IMR-90 (cell line): ENCODE measurements at regions not wholly inside any gene's neighbourhood (a gene's known extent, or its start where the extent isn't known, plus 50 kb on each side); places are given as distances from the start of the nearest gene placed in this dataset.

Experiments
- ATAC-seq: fragments of 200-7000 bp; cut with Tn5 transposase; 2 replicates; pipeline ENCODE4 v1.9.1; 2020; ENCODE audit warnings: low read depth, mild to moderate bottlenecking, moderate library complexity
- BruUV-seq: library from RNA; stranded (reverse); fragments of 400-500 nt; replicated peaks from 2 replicates; lab custom pipeline; 2021; lab: Mats Ljungman, UMichigan
- CTCF ChIA-PET: fragments of 300-600 bp; formaldehyde crosslinking; extraction: SDS; loops from one replicate; lab custom pipeline; 2021; ENCODE audit warnings: antibody characterized with exemption; lab: Yijun Ruan, JAX
- POLR2A ChIA-PET: fragments of 300-600 bp; sonication (Branson Sonifier 250); formaldehyde crosslinking; loops from one replicate; lab custom pipeline; 2022; ENCODE audit warnings: antibody characterized with exemption; ENCODE audit not compliant: unreplicated experiment; lab: Charles Lee
- DNase-seq: peaks from one replicate; pipeline ENCODE4 v3.0.0; 2013
- H2AFZ ChIP-seq: replicated peaks from 2 replicates; pipeline ENCODE3; 2013; ENCODE audit warnings: low read length, mild to moderate bottlenecking; ENCODE audit not compliant: poor library complexity
- H2AK5ac ChIP-seq: 2 replicates; pipeline ENCODE4 v1.6.1; 2013; ENCODE audit warnings: low read depth, low read length, inconsistent platforms
- H2AK9ac ChIP-seq: replicated peaks from 2 replicates; pipeline ENCODE3; 2013; ENCODE audit warnings: mild to moderate bottlenecking, low read depth, low read length, moderate library complexity; ENCODE audit not compliant: poor library complexity
- H2BK120ac ChIP-seq: 2 replicates; pipeline ENCODE4 v1.6.1; 2013; ENCODE audit warnings: low read depth, low read length, inconsistent platforms
- H2BK15ac ChIP-seq: 3 replicates; pipeline ENCODE4 v1.6.1; 2013; ENCODE audit warnings: low read depth, low read length, inconsistent platforms
- H2BK20ac ChIP-seq: 2 replicates; pipeline ENCODE4 v1.6.1; 2013; ENCODE audit warnings: low read depth, mild to moderate bottlenecking, inconsistent platforms, low read length, moderate library complexity
- H2BK5ac ChIP-seq: 2 replicates; pipeline ENCODE4 v1.6.1; 2013; ENCODE audit warnings: mild to moderate bottlenecking, low read depth, low read length, inconsistent platforms; ENCODE audit not compliant: poor library complexity, severe bottlenecking
- H3K14ac ChIP-seq: replicated peaks from 2 replicates; pipeline ENCODE4 v1.6.1; 2013; ENCODE audit warnings: low read depth, low read length, inconsistent platforms
- H3K18ac ChIP-seq: 2 replicates; pipeline ENCODE4 v1.6.1; 2013; ENCODE audit warnings: low read depth, low read length, control low read depth
- H3K23ac ChIP-seq: 2 replicates; pipeline ENCODE4 v1.6.1; 2013; ENCODE audit warnings: low read depth, low read length, inconsistent platforms
- H3K27ac ChIP-seq: 2 replicates; pipeline ENCODE4 v1.5.1; 2013; ENCODE audit warnings: mild to moderate bottlenecking, control low read depth, low read length; ENCODE audit not compliant: insufficient read depth
- H3K27me3 ChIP-seq: 2 replicates; pipeline ENCODE4 v1.6.1; 2013; ENCODE audit warnings: low read length; ENCODE audit not compliant: control insufficient read depth, insufficient read depth
- H3K36me3 ChIP-seq: 2 replicates; pipeline ENCODE4 v1.6.1; 2013; ENCODE audit warnings: low read length, mixed read lengths; ENCODE audit not compliant: control insufficient read depth, insufficient read depth
- H3K4ac ChIP-seq: 2 replicates; pipeline ENCODE4 v1.6.1; 2013; ENCODE audit warnings: low read depth, low read length, inconsistent platforms
- H3K4me1 ChIP-seq: 2 replicates; pipeline ENCODE4 v1.6.1; 2013; ENCODE audit warnings: low read length, mixed read lengths; ENCODE audit not compliant: control insufficient read depth, insufficient read depth
- H3K4me2 ChIP-seq: 2 replicates; pipeline ENCODE4 v1.6.1; 2013; ENCODE audit warnings: low read depth, mild to moderate bottlenecking, control low read depth, low read length, moderate library complexity
- H3K4me3 ChIP-seq: 2 replicates; pipeline ENCODE4 v1.5.1; 2013; ENCODE audit warnings: low read depth, mild to moderate bottlenecking, control low read depth, low read length, moderate library complexity; ENCODE audit not compliant: insufficient read depth
- H3K56ac ChIP-seq: 2 replicates; pipeline ENCODE4 v1.6.1; 2013; ENCODE audit warnings: low read length, inconsistent platforms; ENCODE audit not compliant: insufficient read depth; ENCODE audit errors: extremely low read depth
- H3K79me1 ChIP-seq, 2 experiments: 2 replicates each; pipeline ENCODE4 v1.6.1; 2013; ENCODE audit warnings: low read length in 2 of 2, inconsistent platforms in 1 of 2, low read depth in 1 of 2
- H3K9ac ChIP-seq: 2 replicates; pipeline ENCODE4 v1.6.1; 2013; ENCODE audit warnings: low read depth, low read length, control low read depth
- H3K9me1 ChIP-seq: 2 replicates; pipeline ENCODE4 v1.6.1; 2013; ENCODE audit warnings: low read length, inconsistent platforms; ENCODE audit not compliant: insufficient read depth
- H3K9me3 ChIP-seq: 2 replicates; pipeline ENCODE4 v1.6.1; 2013; ENCODE audit warnings: low read length; ENCODE audit not compliant: control insufficient read depth, insufficient read depth
- H4K20me1 ChIP-seq: 2 replicates; pipeline ENCODE4 v1.6.1; 2013; ENCODE audit warnings: low read length, inconsistent platforms; ENCODE audit not compliant: insufficient read depth
- H4K5ac ChIP-seq: 2 replicates; pipeline ENCODE4 v1.6.1; 2013; ENCODE audit warnings: mild to moderate bottlenecking, low read depth, low read length, control low read depth
- H4K8ac ChIP-seq, 2 experiments: 2 replicates each; pipeline ENCODE4 v1.6.1; 2013; ENCODE audit warnings: low read depth in 2 of 2, low read length in 2 of 2, control low read depth in 1 of 2, inconsistent platforms in 1 of 2
- H4K91ac ChIP-seq: 2 replicates; pipeline ENCODE4 v1.6.1; 2013; ENCODE audit warnings: low read depth, low read length, inconsistent platforms; ENCODE audit not compliant: insufficient read depth
- BHLHE40 ChIP-seq: fragments of 150-350 bp; IDR thresholded peaks from 2 replicates; pipeline ENCODE4 v1.6.1; 2016; ENCODE audit warnings: mild to moderate bottlenecking, low read depth, low read length
- CEBPB ChIP-seq: IDR thresholded peaks from 2 replicates; pipeline ENCODE4 v1.6.1; 2012; ENCODE audit warnings: low read depth, low read length, improper control_type of control experiment
- CHD1 ChIP-seq: IDR thresholded peaks from 2 replicates; pipeline ENCODE4 v1.6.1; 2012; ENCODE audit warnings: low read depth, low read length, improper control_type of control experiment
- FOS ChIP-seq: fragments of 150-350 bp; IDR thresholded peaks from 2 replicates; pipeline ENCODE4 v1.6.1; 2016; ENCODE audit warnings: low read depth, low read length
- MAFK ChIP-seq: IDR thresholded peaks from 2 replicates; pipeline ENCODE4 v1.6.1; 2012; ENCODE audit warnings: low read depth, low read length, improper control_type of control experiment
- MAZ ChIP-seq: IDR thresholded peaks from 2 replicates; pipeline ENCODE4 v1.6.1; 2012; ENCODE audit warnings: low read depth, mild to moderate bottlenecking, low read length, improper control_type of control experiment, moderate library complexity, borderline replicate concordance
- MXI1 ChIP-seq: IDR thresholded peaks from 2 replicates; pipeline ENCODE4 v1.6.1; 2012; ENCODE audit warnings: low read depth, mild to moderate bottlenecking, low read length, moderate library complexity, borderline replicate concordance
- NFE2L2 ChIP-seq: fragments of 150-350 bp; IDR thresholded peaks from 2 replicates; pipeline ENCODE4 v1.6.1; 2016; ENCODE audit warnings: low read depth, mild to moderate bottlenecking, low read length
- POLR2A ChIP-seq: IDR thresholded peaks from 2 replicates; pipeline ENCODE4 v1.6.1; 2012; ENCODE audit warnings: mild to moderate bottlenecking, low read depth, low read length
- RAD21 ChIP-seq: IDR thresholded peaks from 2 replicates; pipeline ENCODE4 v1.6.1; 2012; ENCODE audit warnings: low read length, improper control_type of control experiment
- RCOR1 ChIP-seq: IDR thresholded peaks from 2 replicates; pipeline ENCODE4 v1.6.1; 2012; ENCODE audit warnings: mild to moderate bottlenecking, low read length, improper control_type of control experiment; ENCODE audit not compliant: insufficient replicate concordance
- RFX5 ChIP-seq: IDR thresholded peaks from 2 replicates; pipeline ENCODE4 v1.8.0; 2012; ENCODE audit warnings: low read depth, mild to moderate bottlenecking, low read length, moderate library complexity
- SMC3 ChIP-seq: fragments of 150-350 bp; IDR thresholded peaks from 2 replicates; pipeline ENCODE4 v1.6.1; 2016; ENCODE audit warnings: low read depth, mild to moderate bottlenecking, antibody characterized with exemption, low read length, moderate library complexity
- WGBS, 2 experiments: methylation state at CpG; one replicate each; pipeline versions ENCODE4 v1.1.5 to v1.1.7; 2013; ENCODE audit warnings: missing lambda C conversion rate in 2 of 2; ENCODE audit not compliant: insufficient read length in 1 of 2; ENCODE audit errors: extremely low coverage in 2 of 2; 5-methylcytosine and 5-hydroxymethylcytosine counted together
- dilution Hi-C: fragments of 300-500 bp; cut with HindIII; formaldehyde crosslinking; loops from one replicate; pipeline ENCODE4 v1.14.3; 2018; ENCODE audit warnings: low sequenced_read_pairs; ENCODE audit not compliant: unreplicated experiment
- in situ Hi-C: fragments of 300-500 bp; cut with MboI; formaldehyde crosslinking; loops from 3 replicates; pipeline ENCODE4 v1.14.3; 2019; ENCODE audit warnings: low sequenced_read_pairs, inconsistent platforms, mixed read lengths
- intact Hi-C: fragments of 100-400 bp; cut with micrococcal nuclease; formaldehyde crosslinking; loops from 2 replicates; pipeline ENCODE4 v1.10.0; 2022
- TF ChIP-seq, protein P1 (sequence below): fragments of 150-350 bp; IDR thresholded peaks from 2 replicates; pipeline ENCODE4 v1.6.1; 2017; ENCODE audit warnings: mild to moderate bottlenecking, antibody characterized with exemption, low read length, low read depth
- TF ChIP-seq, protein P2 (sequence below): conservative IDR thresholded peaks from 2 replicates; pipeline ENCODE4 v1.5.1; 2012; ENCODE audit warnings: mild to moderate bottlenecking, low read depth, low read length, improper control_type of control experiment
- TF ChIP-seq, protein P3 (sequence below): fragments of 150-350 bp; IDR thresholded peaks from 2 replicates; pipeline ENCODE4 v1.6.1; 2016; ENCODE audit warnings: low read depth, mild to moderate bottlenecking, low read length, moderate library complexity, borderline replicate concordance

DNA sequence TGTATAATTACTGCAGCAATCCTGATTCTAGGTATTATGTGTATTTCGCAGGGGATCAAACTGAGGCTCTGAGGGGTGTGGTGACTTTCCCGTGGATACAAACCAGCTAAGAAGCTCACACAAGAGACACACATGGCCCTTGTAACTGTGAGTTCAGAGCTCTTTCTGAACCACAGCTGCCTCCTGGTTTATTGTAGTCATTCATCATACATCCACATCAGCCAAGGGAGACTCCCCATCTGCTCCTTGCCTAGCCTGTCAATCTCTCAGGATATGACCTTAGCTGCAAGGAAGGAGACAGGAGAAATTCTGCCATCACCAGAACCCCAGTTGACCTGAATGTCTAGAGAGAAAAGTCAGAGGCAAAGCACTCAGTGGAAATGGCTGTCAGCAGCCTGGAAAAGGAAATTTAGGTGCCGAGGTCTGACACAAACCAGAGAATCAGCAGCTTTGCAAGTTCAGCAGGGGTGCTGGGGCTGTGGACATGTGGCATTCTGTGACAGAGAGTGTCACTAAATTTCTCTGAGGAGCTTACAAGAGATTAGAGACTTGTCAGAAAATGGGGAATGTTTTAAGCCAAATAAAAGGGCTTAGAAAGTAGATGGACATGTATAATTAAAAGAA lies 209.5 kb downstream of the AASDHPPT start:
- Histone ChIP-seq H3K56ac (no peak overlapping the region), H3K23ac (no peak overlapping the region), H3K27me3 (no peaks in the 10 kb centered on the region), H3K79me1 (no peaks in the 10 kb centered on the region), H3K18ac (no peak overlapping the region), H3K9me1 (no peaks in the 10 kb centered on the region), H3K36me3 (no peaks in the 10 kb centered on the region), H2BK20ac (no peak overlapping the region), H3K4me1 (no peaks in the 10 kb centered on the region), H4K91ac (no peak overlapping the region), H2AFZ (peak overlapping the region; percentile 47), H4K8ac (no peak overlapping the region), H2BK5ac (no peak overlapping the region), H3K9me3 (no peaks in the 10 kb centered on the region), H2AK9ac (no peak overlapping the region), H3K9ac (no peak overlapping the region), H3K4me3 (no peak overlapping the region), H2BK15ac (no peak overlapping the region), H2AK5ac (no peak overlapping the region), H3K4me2 (no peak overlapping the region), H3K4ac (no peak overlapping the region), H4K20me1 (no peaks in the 10 kb centered on the region), H3K27ac (no peak overlapping the region), H3K14ac (no peak overlapping the region), H2BK120ac (no peak overlapping the region), H4K5ac (no peak overlapping the region)
- dilution Hi-C loops (no loop called here), in situ Hi-C loops (no loop called here), intact Hi-C loops (no loop called here)
- BruUV-seq: no TSS peak
- ChIA-PET POLR2A (no interaction called here), CTCF (no interaction called here)
- ATAC-seq: no peak
- TF ChIP-seq SMC3 (no peak), CEBPB (no peak), MAZ (no peak), BHLHE40 (no peak), RAD21 (no peak), FOS (no peak), NFE2L2 (no peak), CHD1 (no peak), RFX5 (no peak), MXI1 (no peak), MAFK (no peak), POLR2A (no peak), RCOR1 (no peak)
- TF ChIP-seq, protein P1, sequence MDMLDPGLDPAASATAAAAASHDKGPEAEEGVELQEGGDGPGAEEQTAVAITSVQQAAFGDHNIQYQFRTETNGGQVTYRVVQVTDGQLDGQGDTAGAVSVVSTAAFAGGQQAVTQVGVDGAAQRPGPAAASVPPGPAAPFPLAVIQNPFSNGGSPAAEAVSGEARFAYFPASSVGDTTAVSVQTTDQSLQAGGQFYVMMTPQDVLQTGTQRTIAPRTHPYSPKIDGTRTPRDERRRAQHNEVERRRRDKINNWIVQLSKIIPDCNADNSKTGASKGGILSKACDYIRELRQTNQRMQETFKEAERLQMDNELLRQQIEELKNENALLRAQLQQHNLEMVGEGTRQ: no peak
- TF ChIP-seq, protein P2, sequence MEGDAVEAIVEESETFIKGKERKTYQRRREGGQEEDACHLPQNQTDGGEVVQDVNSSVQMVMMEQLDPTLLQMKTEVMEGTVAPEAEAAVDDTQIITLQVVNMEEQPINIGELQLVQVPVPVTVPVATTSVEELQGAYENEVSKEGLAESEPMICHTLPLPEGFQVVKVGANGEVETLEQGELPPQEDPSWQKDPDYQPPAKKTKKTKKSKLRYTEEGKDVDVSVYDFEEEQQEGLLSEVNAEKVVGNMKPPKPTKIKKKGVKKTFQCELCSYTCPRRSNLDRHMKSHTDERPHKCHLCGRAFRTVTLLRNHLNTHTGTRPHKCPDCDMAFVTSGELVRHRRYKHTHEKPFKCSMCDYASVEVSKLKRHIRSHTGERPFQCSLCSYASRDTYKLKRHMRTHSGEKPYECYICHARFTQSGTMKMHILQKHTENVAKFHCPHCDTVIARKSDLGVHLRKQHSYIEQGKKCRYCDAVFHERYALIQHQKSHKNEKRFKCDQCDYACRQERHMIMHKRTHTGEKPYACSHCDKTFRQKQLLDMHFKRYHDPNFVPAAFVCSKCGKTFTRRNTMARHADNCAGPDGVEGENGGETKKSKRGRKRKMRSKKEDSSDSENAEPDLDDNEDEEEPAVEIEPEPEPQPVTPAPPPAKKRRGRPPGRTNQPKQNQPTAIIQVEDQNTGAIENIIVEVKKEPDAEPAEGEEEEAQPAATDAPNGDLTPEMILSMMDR: no peak
- TF ChIP-seq, protein P3, sequence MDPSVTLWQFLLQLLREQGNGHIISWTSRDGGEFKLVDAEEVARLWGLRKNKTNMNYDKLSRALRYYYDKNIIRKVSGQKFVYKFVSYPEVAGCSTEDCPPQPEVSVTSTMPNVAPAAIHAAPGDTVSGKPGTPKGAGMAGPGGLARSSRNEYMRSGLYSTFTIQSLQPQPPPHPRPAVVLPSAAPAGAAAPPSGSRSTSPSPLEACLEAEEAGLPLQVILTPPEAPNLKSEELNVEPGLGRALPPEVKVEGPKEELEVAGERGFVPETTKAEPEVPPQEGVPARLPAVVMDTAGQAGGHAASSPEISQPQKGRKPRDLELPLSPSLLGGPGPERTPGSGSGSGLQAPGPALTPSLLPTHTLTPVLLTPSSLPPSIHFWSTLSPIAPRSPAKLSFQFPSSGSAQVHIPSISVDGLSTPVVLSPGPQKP: no peak
- DNase-seq: no peak
- whole genome bisulfite sequencing, 2 experiments: 57% methylated on average over 1 of the region's 3 CpGs; no CpG with 5 or more reads in 1 of the 2 experiments
